CD4-positive, alpha-beta T cell (primary cell): ENCODE measurements at regions not wholly inside any gene's neighbourhood (a gene's known extent, or its start where the extent isn't known, plus 50 kb on each side); places are given as distances from the start of the nearest gene placed in this dataset.

Source experiments
- ATAC-seq: fragments of 200-7000 bp; cut with Tn5 transposase; one replicate; pipeline ENCODE4 v1.10.0; 2022; ENCODE audit warnings: mild to moderate bottlenecking; ENCODE audit not compliant: poor library complexity
- CTCF ChIA-PET: fragments of 350-600 bp; sonication (Branson Sonifier 250); formaldehyde crosslinking; loops from one replicate; lab custom pipeline; 2021; ENCODE audit warnings: antibody characterized with exemption, inconsistent platforms; lab: Charles Lee
- POLR2A ChIA-PET: fragments of 350-600 bp; sonication (Branson Sonifier 250); formaldehyde crosslinking; loops from one replicate; lab custom pipeline; 2021; ENCODE audit warnings: antibody characterized with exemption, inconsistent platforms; lab: Charles Lee
- DNase-seq, 14 experiments: peaks; one replicate each; pipeline ENCODE4 v3.0.0-alpha.2; 2013 to 2020; ENCODE audit warnings: mixed read lengths in 2 of 14
- H3K27ac ChIP-seq, 2 donors: one replicate each; pipeline versions ENCODE4 v1.5.1 to v1.7.0; 2013; ENCODE audit warnings: low read length in 2 of 2, low read depth in 1 of 2, mild to moderate bottlenecking in 1 of 2
- H3K27me3 ChIP-seq, 2 experiments: 1 replicate in 1 of 2; 2 replicates in 1 of 2; pipeline versions ENCODE4 v1.6.1 to v1.7.0; 2013; ENCODE audit warnings: low read length in 2 of 2, control low read depth in 1 of 2, mild to moderate bottlenecking in 1 of 2, moderate library complexity in 1 of 2; ENCODE audit not compliant: insufficient read depth in 2 of 2, control insufficient read depth in 1 of 2
- H3K36me3 ChIP-seq: one replicate; pipeline ENCODE4 v1.6.1; 2013; ENCODE audit warnings: low read length, control low read depth; ENCODE audit not compliant: insufficient read depth
- H3K4me1 ChIP-seq: one replicate; pipeline ENCODE4 v1.6.1; 2013; ENCODE audit warnings: low read length, control low read depth; ENCODE audit not compliant: insufficient read depth
- H3K4me3 ChIP-seq: one replicate; pipeline ENCODE4 v1.5.1; 2013; ENCODE audit warnings: mild to moderate bottlenecking, low read length, moderate library complexity
- H3K9me3 ChIP-seq, 2 experiments: 1 replicate in 1 of 2; 2 replicates in 1 of 2; pipeline versions ENCODE4 v1.6.1 to v1.7.0; 2013; ENCODE audit warnings: low read length in 2 of 2, mild to moderate bottlenecking in 2 of 2, control low read depth in 1 of 2, moderate library complexity in 1 of 2; ENCODE audit not compliant: control insufficient read depth in 1 of 2, insufficient read depth in 1 of 2
- H3K27ac Mint-ChIP-seq: one replicate; pipeline ENCODE4 v1.8.0; 2020; ENCODE audit warnings: mixed read lengths
- H3K27me3 Mint-ChIP-seq: one replicate; pipeline ENCODE4 v1.8.0; 2021; ENCODE audit warnings: mixed read lengths
- H3K36me3 Mint-ChIP-seq: one replicate; pipeline ENCODE4 v1.8.0; 2021; ENCODE audit warnings: low read depth, mixed read lengths
- H3K4me1 Mint-ChIP-seq: one replicate; pipeline ENCODE4 v1.8.0; 2021; ENCODE audit warnings: low read depth, mixed read lengths
- H3K4me3 Mint-ChIP-seq: one replicate; pipeline ENCODE4 v1.8.0; 2020; ENCODE audit warnings: mild to moderate bottlenecking, mixed read lengths
- H3K9me3 Mint-ChIP-seq: one replicate; pipeline ENCODE4 v1.8.0; 2020; ENCODE audit warnings: mixed read lengths
- intact Hi-C, 2 experiments: fragments of 100-400 bp; cut with DNase I in 1 of 2; cut with micrococcal nuclease in 1 of 2; formaldehyde crosslinking; loops; one replicate each; pipeline versions ENCODE4 v1.15.1 to v1.9.0; 2023 to 2025; cut with DNase I, micrococcal nuclease
- TF ChIP-seq, protein P1 (sequence below): fragments of 200-600 bp; IDR thresholded peaks from one replicate; pipeline ENCODE4 v1.8.0; 2022; ENCODE audit warnings: antibody characterized with exemption, mild to moderate bottlenecking

DNA sequence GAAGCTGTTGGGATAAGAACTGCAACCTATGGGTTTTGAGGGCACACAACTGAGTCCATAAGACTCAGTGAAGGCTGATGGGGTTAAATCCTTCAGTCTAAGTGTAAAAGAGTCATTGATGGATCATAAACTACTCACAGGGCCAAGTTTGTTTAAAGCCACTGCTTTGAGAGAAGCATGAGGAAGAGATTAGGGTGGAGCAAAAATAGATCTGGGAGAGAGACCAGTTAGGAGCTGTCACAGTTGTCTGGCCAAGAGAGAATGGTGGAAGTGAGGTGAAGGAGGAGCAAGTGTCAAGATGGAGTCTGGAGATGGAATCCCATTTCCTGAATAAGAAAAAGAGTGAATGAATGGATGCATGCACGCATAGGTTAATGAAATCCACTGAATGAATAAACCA is 379.1 kb upstream of the CDH11 start:
- Mint-ChIP-seq H3K27me3 (no peaks in the 10 kb centered on the region), H3K4me3 (no peak overlapping the region), H3K9me3 (peaks cover 8% of the 10 kb centered on the region), H3K27ac (no peak overlapping the region), H3K36me3 (no peaks in the 10 kb centered on the region), H3K4me1 (no peaks in the 10 kb centered on the region)
- intact Hi-C loops = no loop called here
- Histone ChIP-seq H3K9me3 (peaks cover 0 to 16% of the 10 kb centered on the region in 2 experiments), H3K4me3 (no peak overlapping the region), H3K36me3 (no peaks in the 10 kb centered on the region), H3K4me1 (no peaks in the 10 kb centered on the region), H3K27me3 (no peaks in the 10 kb centered on the region), H3K27ac (no peak overlapping the region)
- no peak for ATAC-seq
- ChIA-PET CTCF (no interaction called here), POLR2A (no interaction called here)
- DNase-seq = no peak
- TF ChIP-seq, protein P1, sequence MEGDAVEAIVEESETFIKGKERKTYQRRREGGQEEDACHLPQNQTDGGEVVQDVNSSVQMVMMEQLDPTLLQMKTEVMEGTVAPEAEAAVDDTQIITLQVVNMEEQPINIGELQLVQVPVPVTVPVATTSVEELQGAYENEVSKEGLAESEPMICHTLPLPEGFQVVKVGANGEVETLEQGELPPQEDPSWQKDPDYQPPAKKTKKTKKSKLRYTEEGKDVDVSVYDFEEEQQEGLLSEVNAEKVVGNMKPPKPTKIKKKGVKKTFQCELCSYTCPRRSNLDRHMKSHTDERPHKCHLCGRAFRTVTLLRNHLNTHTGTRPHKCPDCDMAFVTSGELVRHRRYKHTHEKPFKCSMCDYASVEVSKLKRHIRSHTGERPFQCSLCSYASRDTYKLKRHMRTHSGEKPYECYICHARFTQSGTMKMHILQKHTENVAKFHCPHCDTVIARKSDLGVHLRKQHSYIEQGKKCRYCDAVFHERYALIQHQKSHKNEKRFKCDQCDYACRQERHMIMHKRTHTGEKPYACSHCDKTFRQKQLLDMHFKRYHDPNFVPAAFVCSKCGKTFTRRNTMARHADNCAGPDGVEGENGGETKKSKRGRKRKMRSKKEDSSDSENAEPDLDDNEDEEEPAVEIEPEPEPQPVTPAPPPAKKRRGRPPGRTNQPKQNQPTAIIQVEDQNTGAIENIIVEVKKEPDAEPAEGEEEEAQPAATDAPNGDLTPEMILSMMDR = no peak

DNA sequence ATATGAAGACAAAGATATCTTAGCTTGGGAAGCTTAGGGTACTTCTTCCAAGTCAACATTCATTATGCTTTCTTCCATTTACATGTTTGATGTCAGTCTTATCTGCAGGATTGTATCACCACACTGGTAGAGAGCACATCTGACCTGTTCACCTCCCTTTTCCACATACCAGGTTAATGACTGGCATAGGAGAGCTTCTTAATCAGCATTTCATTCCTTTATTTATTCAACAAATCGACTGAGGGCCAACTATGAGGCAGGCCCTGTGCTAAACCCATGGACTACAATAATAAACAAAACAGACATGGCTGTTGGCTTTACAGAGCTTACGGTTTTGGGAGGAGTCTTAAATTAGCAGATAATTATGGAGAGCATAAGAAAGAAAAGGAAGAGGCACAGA is 378.1 kb upstream of the CDH11 start:
- CTCF ChIA-PET = no interaction called here

GRCh38 chr16:65499566-65499965 is 377.7 kb upstream of the CDH11 start:
- Histone ChIP-seq H3K4me3 (no peak overlapping the region), H3K27ac (no peak overlapping the region), H3K4me1 (no peaks in the 10 kb centered on the region), H3K27me3 (no peaks in the 10 kb centered on the region), H3K36me3 (no peaks in the 10 kb centered on the region), H3K9me3 (peaks cover 0 to 9% of the 10 kb centered on the region in 2 experiments)
- TF ChIP-seq, protein P1 = no peak
- H3K9me3 Mint-ChIP-seq = peaks cover 8% of the 10 kb centered on the region
- H3K36me3 Mint-ChIP-seq = no peaks in the 10 kb centered on the region
- POLR2A ChIA-PET = no interaction called here
- H3K27me3 Mint-ChIP-seq = no peaks in the 10 kb centered on the region
- DNase-seq = no peak
- no peak for ATAC-seq
- no peak overlapping the region for H3K4me3 Mint-ChIP-seq
- H3K4me1 Mint-ChIP-seq = no peaks in the 10 kb centered on the region
- intact Hi-C loops = no loop called here
- H3K27ac Mint-ChIP-seq = no peak overlapping the region
- CTCF ChIA-PET = no interaction called here

More for the DNA sequence above, 378.1 kb upstream of the CDH11 start:
- H3K9me3 ChIP-seq = peaks cover 0 to 10% of the 10 kb centered on the region in 2 experiments
- H3K27ac ChIP-seq = no peak overlapping the region
- Mint-ChIP-seq H3K4me3 (no peak overlapping the region), H3K9me3 (peaks cover 8% of the 10 kb centered on the region), H3K27ac (no peak overlapping the region), H3K27me3 (no peaks in the 10 kb centered on the region), H3K36me3 (no peaks in the 10 kb centered on the region), H3K4me1 (no peaks in the 10 kb centered on the region)
- TF ChIP-seq, protein P1 = no peak
- intact Hi-C loops = no loop called here
- no peaks in the 10 kb centered on the region for H3K36me3 ChIP-seq
- H3K27me3 ChIP-seq = no peaks in the 10 kb centered on the region
- POLR2A ChIA-PET = no interaction called here
- no peak for DNase-seq
- H3K4me3 ChIP-seq = no peak overlapping the region
- H3K4me1 ChIP-seq = no peaks in the 10 kb centered on the region
- no peak for ATAC-seq
